ENCODE measurements at regions not wholly inside any gene's neighbourhood (a gene's known extent, or its start where the extent isn't known, plus 50 kb on each side); places are given as distances from the start of the nearest gene placed in this dataset.

DNA sequence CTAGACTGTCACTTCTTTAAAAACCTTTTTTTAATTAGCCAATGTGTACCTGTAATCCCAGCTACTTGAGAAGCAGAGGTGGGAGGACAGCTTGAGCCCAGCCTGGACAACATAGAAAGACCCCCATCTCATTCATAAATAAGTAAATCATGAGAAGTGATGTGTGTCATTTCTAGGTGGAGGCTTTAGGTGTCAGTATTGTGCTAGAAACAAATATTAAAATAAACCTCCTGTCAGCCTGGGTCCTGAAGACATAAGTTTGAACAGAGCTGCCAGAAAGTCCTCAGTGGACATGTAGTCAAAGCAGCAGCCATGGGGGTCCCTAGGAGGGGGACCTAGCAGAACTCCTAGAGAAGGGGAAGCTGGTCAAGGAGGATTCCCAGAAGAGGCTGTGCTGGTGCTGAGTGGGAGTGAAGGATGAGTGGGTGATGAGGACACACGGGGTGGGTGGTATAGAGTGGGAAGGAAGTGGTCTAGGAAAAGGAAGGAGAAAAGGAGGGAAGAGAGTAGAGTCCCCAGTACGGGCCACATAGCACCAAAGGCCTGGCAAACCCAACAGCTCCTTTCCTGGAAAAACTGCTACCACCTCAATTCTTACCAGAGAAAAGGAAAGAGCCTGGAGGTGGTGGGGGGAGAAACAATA is 316.6 kb upstream of the NCKAP5 start:
- no peak overlapping the region for H3K4me3 ChIP-seq (ENCODE audit: low read length)
- peak; percentile 41 for TF ChIP-seq CTCF (conservative IDR thresholded peaks at IDR 0.05; ENCODE audit: low read depth, low read length)
- no peak for DNase-seq (ENCODE audit: low read depth)

GRCh38 chr2:133885847-133886246 is 317.6 kb upstream of the NCKAP5 start:
- TF ChIP-seq CTCF (conservative IDR thresholded peaks at IDR 0.05; ENCODE audit: low read depth, low read length), result no peak
- DNase-seq (ENCODE audit: low read depth), result no peak
- H3K4me3 ChIP-seq (ENCODE audit: low read length), result no peak overlapping the region

DNA sequence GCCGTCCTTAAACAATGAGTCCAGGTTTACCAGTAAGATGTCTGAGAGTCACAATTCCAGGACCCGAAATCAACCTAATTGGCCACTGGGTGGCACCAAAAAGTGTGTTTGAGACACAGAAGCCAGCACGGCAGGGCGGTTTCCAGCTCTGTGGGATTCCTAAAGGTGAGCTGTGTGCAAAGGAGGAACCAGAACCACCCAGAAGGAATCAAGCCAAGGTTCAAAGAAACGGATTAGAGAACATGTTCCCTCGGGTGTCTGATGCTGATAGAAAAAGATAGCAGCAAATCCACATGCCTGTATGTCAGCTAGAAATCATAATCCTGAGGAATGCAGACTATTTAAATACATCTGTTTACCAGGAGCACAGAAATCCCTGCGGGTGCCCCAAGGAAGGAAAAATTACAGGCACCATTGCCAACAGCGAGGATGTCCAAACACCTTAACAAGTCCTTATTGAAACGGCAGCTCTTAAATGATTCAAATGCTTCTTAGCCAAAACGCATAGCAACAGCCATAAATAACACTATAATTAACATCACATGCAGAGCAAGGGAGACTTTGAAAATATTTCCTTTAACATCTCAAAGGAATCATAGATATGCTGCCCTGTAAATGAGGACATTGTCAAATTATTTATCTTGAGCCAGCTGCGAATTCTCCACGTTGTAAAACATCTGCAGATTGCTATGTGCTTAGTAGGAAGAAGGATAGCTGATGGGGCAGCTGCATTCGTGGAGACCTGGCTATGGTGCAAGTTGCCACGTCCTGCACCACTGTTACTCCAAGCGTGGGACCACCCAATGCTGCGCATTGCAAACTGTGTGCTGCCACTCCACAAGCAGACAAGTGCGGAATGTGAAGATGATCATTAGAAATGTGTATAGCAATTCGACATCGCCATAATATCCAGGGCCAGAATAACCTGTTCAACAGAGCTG is 318.7 kb upstream of the NCKAP5 start:
- TF ChIP-seq CTCF (conservative IDR thresholded peaks at IDR 0.05; ENCODE audit: low read depth, low read length), result peak; percentile 70
- DNase-seq (ENCODE audit: low read depth), result peak; percentile 57
- no peak overlapping the region for H3K4me3 ChIP-seq (ENCODE audit: low read length)

- no peak for DNase-seq (ENCODE audit: low read depth)
These were observed 319.4 kb upstream of the NCKAP5 start for GRCh38 chr2:133887676-133888040.

DNA sequence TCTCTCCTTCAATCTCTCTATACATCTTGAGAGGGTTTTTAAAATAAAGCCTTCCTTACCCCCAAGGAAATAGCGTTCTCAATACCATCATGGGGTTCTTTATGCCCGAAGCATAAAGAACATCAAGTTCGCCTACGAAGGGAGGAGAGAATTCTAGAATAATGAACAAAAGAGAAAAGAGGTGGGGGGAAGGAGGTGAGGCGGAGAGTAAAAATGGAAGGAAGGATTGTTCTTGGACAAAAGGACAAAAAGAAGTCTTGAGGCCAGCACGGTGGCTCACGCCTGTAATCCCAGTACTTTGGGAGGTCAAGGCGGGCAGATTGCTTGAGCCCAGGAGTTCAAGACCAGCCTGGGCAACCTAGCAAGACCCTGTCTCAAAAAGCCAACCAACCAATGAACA is 319.8 kb upstream of the NCKAP5 start:
- no peak overlapping the region for H3K4me3 ChIP-seq (ENCODE audit: low read length)
- no peak for DNase-seq (ENCODE audit: low read depth)
- no peak for TF ChIP-seq CTCF (conservative IDR thresholded peaks at IDR 0.05; ENCODE audit: low read depth, low read length)

More at GRCh38 chr2:133887676-133888040, 319.4 kb upstream of the NCKAP5 start:
- no peak for TF ChIP-seq CTCF (conservative IDR thresholded peaks at IDR 0.05; ENCODE audit: low read depth, low read length)
- H3K4me3 ChIP-seq (ENCODE audit: low read length), result no peak overlapping the region

GRCh38 chr2:133888621-133889219 is 320.5 kb upstream of the NCKAP5 start:
- no peak overlapping the region for H3K4me3 ChIP-seq (ENCODE audit: low read length)
- DNase-seq (ENCODE audit: low read depth), result no peak
- TF ChIP-seq CTCF (conservative IDR thresholded peaks at IDR 0.05; ENCODE audit: low read depth, low read length), result no peak
